Dendritic cell treated with granulocyte-macrophage colony-stimulating factor and Interleukin-4, amounts not matched to agents 40 ng/mL and 50 ng/mL, for 4 days (primary cell): ENCODE measurements at regions not wholly inside any gene's neighbourhood (a gene's known extent, or its start where the extent isn't known, plus 50 kb on each side); places are given as distances from the start of the nearest gene placed in this dataset.

Experiments
- H3K27ac Mint-ChIP-seq: one replicate; pipeline ENCODE4 v1.8.0; 2022; ENCODE audit warnings: mild to moderate bottlenecking, mixed read lengths
- H3K27me3 Mint-ChIP-seq: one replicate; pipeline ENCODE4 v1.8.0; 2022; ENCODE audit warnings: mild to moderate bottlenecking, mixed read lengths
- H3K36me3 Mint-ChIP-seq: one replicate; pipeline ENCODE4 v1.8.0; 2022; ENCODE audit warnings: low read depth, mixed read lengths
- H3K4me1 Mint-ChIP-seq: one replicate; pipeline ENCODE4 v1.8.0; 2022; ENCODE audit warnings: low read depth, mixed read lengths
- H3K4me3 Mint-ChIP-seq: one replicate; pipeline ENCODE4 v1.8.0; 2022; ENCODE audit warnings: mild to moderate bottlenecking, moderate library complexity, mixed read lengths
- H3K9me3 Mint-ChIP-seq: one replicate; pipeline ENCODE4 v1.8.0; 2022; ENCODE audit warnings: mixed read lengths
- intact Hi-C: fragments of 100-400 bp; cut with micrococcal nuclease; formaldehyde crosslinking; loops from one replicate; pipeline ENCODE4 v1.15.0; 2022

GRCh38 chr1:100622037-100622436 lies 84.1 kb downstream of the GPR88 start:
- H3K36me3 Mint-ChIP-seq, result no peaks in the 10 kb centered on the region
- intact Hi-C loops, result loop anchor here (10.0 kb wide), 1 partner anchor 93 kb away; the partner anchor contains the start of gene VCAM1
- peaks cover 16% of the 10 kb centered on the region for H3K4me1 Mint-ChIP-seq
- no peaks in the 10 kb centered on the region for H3K27me3 Mint-ChIP-seq
- no peaks in the 10 kb centered on the region for H3K9me3 Mint-ChIP-seq
- no peak overlapping the region for H3K27ac Mint-ChIP-seq
- no peak overlapping the region for H3K4me3 Mint-ChIP-seq

GRCh38 chr1:100622506-100622905 lies 84.6 kb downstream of the GPR88 start:
- Mint-ChIP-seq H3K27ac (no peak overlapping the region), H3K4me3 (no peak overlapping the region), H3K4me1 (peaks cover 21% of the 10 kb centered on the region), H3K36me3 (no peaks in the 10 kb centered on the region), H3K27me3 (no peaks in the 10 kb centered on the region), H3K9me3 (no peaks in the 10 kb centered on the region)
- intact Hi-C loops, result loop anchor here (10.0 kb wide), 1 partner anchor 92 kb away; the partner anchor contains the start of gene VCAM1

- H3K27ac Mint-ChIP-seq, result no peak overlapping the region
- H3K4me1 Mint-ChIP-seq, result peaks cover 22% of the 10 kb centered on the region
- intact Hi-C loops, result loop anchor here (10.0 kb wide), 1 partner anchor 92 kb away; the partner anchor contains the start of gene VCAM1
- no peaks in the 10 kb centered on the region for H3K9me3 Mint-ChIP-seq
- no peaks in the 10 kb centered on the region for H3K36me3 Mint-ChIP-seq
- no peak overlapping the region for H3K4me3 Mint-ChIP-seq
- no peaks in the 10 kb centered on the region for H3K27me3 Mint-ChIP-seq
Measured at GRCh38 chr1:100622966-100623762, 85.2 kb downstream of the GPR88 start.

GRCh38 chr1:100624886-100625610 lies 87.1 kb downstream of the GPR88 start:
- no peaks in the 10 kb centered on the region for H3K9me3 Mint-ChIP-seq
- H3K36me3 Mint-ChIP-seq, result no peaks in the 10 kb centered on the region
- H3K4me1 Mint-ChIP-seq, result peaks cover 32% of the 10 kb centered on the region
- intact Hi-C loops, result loop anchor here (5.0 to 10.0 kb wide), 2 partner anchors 90 to 667 kb away; partner anchors contain the start of gene VCAM1
- no peak overlapping the region for H3K4me3 Mint-ChIP-seq
- H3K27ac Mint-ChIP-seq, result no peak overlapping the region
- no peaks in the 10 kb centered on the region for H3K27me3 Mint-ChIP-seq

- H3K4me3 Mint-ChIP-seq, result no peak overlapping the region
- H3K36me3 Mint-ChIP-seq, result no peaks in the 10 kb centered on the region
- H3K9me3 Mint-ChIP-seq, result no peaks in the 10 kb centered on the region
- H3K27ac Mint-ChIP-seq, result peak overlapping the region; percentile 58
- H3K4me1 Mint-ChIP-seq, result peaks cover 45% of the 10 kb centered on the region
- no peaks in the 10 kb centered on the region for H3K27me3 Mint-ChIP-seq
- intact Hi-C loops, result loop anchor here (5.0 to 10.0 kb wide), 2 partner anchors 88 to 666 kb away; partner anchors contain the start of gene VCAM1
Measured at GRCh38 chr1:100626397-100626796, 88.5 kb downstream of the GPR88 start.

GRCh38 chr1:100627054-100627716 lies 89.2 kb downstream of the GPR88 start:
- Mint-ChIP-seq H3K4me3 (peak overlapping the region; percentile 1), H3K27ac (peak overlapping the region; percentile 58), H3K27me3 (no peaks in the 10 kb centered on the region), H3K9me3 (no peaks in the 10 kb centered on the region), H3K4me1 (peaks cover 42% of the 10 kb centered on the region), H3K36me3 (no peaks in the 10 kb centered on the region)
- intact Hi-C loops, result loop anchor here (5.0 to 10.0 kb wide), 2 partner anchors 88 to 665 kb away; partner anchors contain the start of gene VCAM1

GRCh38 chr1:100627936-100628335 lies 90.0 kb downstream of the GPR88 start:
- Mint-ChIP-seq H3K27ac (peak overlapping the region; percentile 58), H3K27me3 (no peaks in the 10 kb centered on the region), H3K36me3 (no peaks in the 10 kb centered on the region), H3K4me3 (no peak overlapping the region), H3K9me3 (no peaks in the 10 kb centered on the region), H3K4me1 (peaks cover 42% of the 10 kb centered on the region)
- intact Hi-C loops, result loop anchor here (5.0 to 10.0 kb wide), 2 partner anchors 87 to 664 kb away; partner anchors contain the start of gene VCAM1

- Mint-ChIP-seq H3K27me3 (no peaks in the 10 kb centered on the region), H3K9me3 (no peaks in the 10 kb centered on the region), H3K36me3 (no peaks in the 10 kb centered on the region), H3K27ac (no peak overlapping the region), H3K4me3 (no peak overlapping the region), H3K4me1 (peaks cover 42% of the 10 kb centered on the region)
- intact Hi-C loops, result loop anchor here (5.0 to 10.0 kb wide), 2 partner anchors 86 to 664 kb away; partner anchors contain the start of gene VCAM1
Measured at GRCh38 chr1:100628631-100629081, 90.7 kb downstream of the GPR88 start.

- no peaks in the 10 kb centered on the region for H3K9me3 Mint-ChIP-seq
- H3K36me3 Mint-ChIP-seq, result no peaks in the 10 kb centered on the region
- intact Hi-C loops, result loop anchor here (5.0 to 10.0 kb wide), 2 partner anchors 85 to 663 kb away; partner anchors contain the start of gene VCAM1
- H3K4me3 Mint-ChIP-seq, result no peak overlapping the region
- H3K4me1 Mint-ChIP-seq, result peaks cover 42% of the 10 kb centered on the region
- H3K27me3 Mint-ChIP-seq, result no peaks in the 10 kb centered on the region
- H3K27ac Mint-ChIP-seq, result no peak overlapping the region
Measured at GRCh38 chr1:100629391-100629790, 90.2 kb upstream of the VCAM1 start.

- Mint-ChIP-seq H3K9me3 (peaks cover under 1% of the 10 kb centered on the region), H3K4me1 (peaks cover 36% of the 10 kb centered on the region), H3K27me3 (no peaks in the 10 kb centered on the region), H3K36me3 (no peaks in the 10 kb centered on the region), H3K4me3 (peak overlapping the region; percentile 17), H3K27ac (peak overlapping the region; percentile 48)
- intact Hi-C loops, result no loop called here
Measured at GRCh38 chr1:100631015-100631551, 88.5 kb upstream of the VCAM1 start.

GRCh38 chr1:100642826-100643225 lies 76.7 kb upstream of the VCAM1 start:
- Mint-ChIP-seq H3K4me1 (no peaks in the 10 kb centered on the region), H3K27ac (no peak overlapping the region), H3K9me3 (peaks cover 10% of the 10 kb centered on the region), H3K27me3 (no peaks in the 10 kb centered on the region), H3K36me3 (no peaks in the 10 kb centered on the region), H3K4me3 (no peak overlapping the region)
- intact Hi-C loops, result no loop called here

- no peaks in the 10 kb centered on the region for H3K4me1 Mint-ChIP-seq
- peaks cover 11% of the 10 kb centered on the region for H3K9me3 Mint-ChIP-seq
- no peaks in the 10 kb centered on the region for H3K36me3 Mint-ChIP-seq
- H3K27me3 Mint-ChIP-seq, result no peaks in the 10 kb centered on the region
- intact Hi-C loops, result no loop called here
- no peak overlapping the region for H3K4me3 Mint-ChIP-seq
- H3K27ac Mint-ChIP-seq, result no peak overlapping the region
Measured at GRCh38 chr1:100643471-100644196, 75.9 kb upstream of the VCAM1 start.

GRCh38 chr1:100646001-100646400 lies 73.5 kb upstream of the VCAM1 start:
- Mint-ChIP-seq H3K4me3 (no peak overlapping the region), H3K9me3 (peaks cover 27% of the 10 kb centered on the region), H3K4me1 (no peaks in the 10 kb centered on the region), H3K27me3 (no peaks in the 10 kb centered on the region), H3K36me3 (no peaks in the 10 kb centered on the region), H3K27ac (no peak overlapping the region)
- intact Hi-C loops, result no loop called here
